Hippocampal formation (tissue), 2 donors: ENCODE measurements at regions not wholly inside any gene's neighbourhood (a gene's known extent, or its start where the extent isn't known, plus 50 kb on each side); places are given as distances from the start of the nearest gene placed in this dataset.
"Not testable (repeated sequence)": the region's sequence is repeated elsewhere in the genome, so short reads cannot be mapped to it uniquely, and the experiment has no call there.

Experiments used
- DNase-seq, 2 donors: peaks; one replicate each; lab custom pipeline; 2025; lab: John Stamatoyannopoulos, UW

DNA sequence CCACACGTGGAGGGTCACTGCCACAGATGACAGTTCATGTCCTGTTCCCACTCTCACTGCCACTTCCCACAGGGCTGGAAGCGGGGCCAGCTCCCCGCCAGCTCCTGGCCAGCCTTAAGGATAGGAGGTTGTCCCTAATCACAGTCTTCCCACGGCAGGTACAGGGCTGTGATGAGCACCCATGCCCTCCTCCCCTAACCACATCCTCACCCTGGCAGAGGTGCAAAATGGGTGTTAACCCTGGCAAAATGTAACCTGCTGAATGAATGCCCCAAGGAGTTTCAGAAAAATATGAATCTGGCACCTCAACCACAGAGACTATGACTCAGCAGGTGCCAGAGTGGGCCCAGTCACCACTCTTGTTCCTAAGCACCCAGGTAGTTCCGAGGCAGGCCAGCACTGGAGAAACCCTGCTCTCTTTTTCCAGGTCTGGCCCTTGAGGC, 185.1 kb upstream of the TPM1 start:
- DNase-seq: no peak

GRCh38 chr15:62858343-62858742, 184.2 kb upstream of the TPM1 start:
- DNase-seq: no peak

- no peak for DNase-seq
Observed at GRCh38 chr15:62862717-62863116, 179.8 kb upstream of the TPM1 start.

DNA sequence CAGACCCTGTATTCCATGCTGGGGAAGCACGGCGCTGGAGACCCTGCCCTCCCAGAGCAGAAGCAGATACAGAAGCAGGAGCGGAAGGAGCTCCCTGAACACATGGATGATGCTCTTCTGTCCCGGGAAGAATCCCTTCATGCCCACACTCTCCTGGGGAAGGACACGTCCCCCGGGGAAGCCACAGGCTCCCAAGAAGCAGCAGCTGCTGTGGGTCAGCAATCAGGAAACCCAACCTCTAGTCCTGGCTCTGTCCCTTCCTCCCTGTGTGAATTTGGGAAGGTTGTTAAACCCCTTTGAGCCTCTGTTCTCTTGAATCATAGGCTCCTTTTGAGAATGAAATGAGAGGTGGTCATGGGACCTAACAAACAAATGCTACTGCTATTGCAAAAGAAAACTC, 176.2 kb upstream of the TPM1 start:
- DNase-seq: no peak

DNA sequence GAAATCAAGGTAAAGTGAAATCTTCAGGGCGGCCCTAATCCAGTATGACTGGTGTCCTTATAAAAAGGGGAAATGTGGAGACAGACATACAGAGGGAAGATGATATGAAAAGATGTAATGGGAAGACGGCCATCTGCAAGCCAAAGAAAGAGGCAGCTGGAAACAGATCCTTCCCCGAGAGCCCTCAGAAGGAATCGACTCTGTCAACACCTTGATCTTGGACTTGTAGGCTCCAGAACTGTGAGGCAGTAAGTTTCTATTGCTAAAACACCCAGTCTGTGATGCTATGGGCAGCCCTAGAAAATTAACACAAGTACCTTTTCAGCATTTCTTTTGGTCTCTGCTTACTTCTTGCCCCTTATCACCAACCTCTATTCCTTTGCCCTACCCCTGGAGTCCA, 174.7 kb upstream of the TPM1 start:
- no peak for DNase-seq

- no peak for DNase-seq
Observed at GRCh38 chr15:62868507-62868906, 174.0 kb upstream of the TPM1 start.

- DNase-seq: no peak
Observed at GRCh38 chr15:62869116-62869515, 173.4 kb upstream of the TPM1 start.

- DNase-seq: no peak
Observed at GRCh38 chr15:62870216-62870615, 172.3 kb upstream of the TPM1 start.

GRCh38 chr15:62870701-62871100, 171.8 kb upstream of the TPM1 start:
- not testable (repeated sequence) for DNase-seq

DNA sequence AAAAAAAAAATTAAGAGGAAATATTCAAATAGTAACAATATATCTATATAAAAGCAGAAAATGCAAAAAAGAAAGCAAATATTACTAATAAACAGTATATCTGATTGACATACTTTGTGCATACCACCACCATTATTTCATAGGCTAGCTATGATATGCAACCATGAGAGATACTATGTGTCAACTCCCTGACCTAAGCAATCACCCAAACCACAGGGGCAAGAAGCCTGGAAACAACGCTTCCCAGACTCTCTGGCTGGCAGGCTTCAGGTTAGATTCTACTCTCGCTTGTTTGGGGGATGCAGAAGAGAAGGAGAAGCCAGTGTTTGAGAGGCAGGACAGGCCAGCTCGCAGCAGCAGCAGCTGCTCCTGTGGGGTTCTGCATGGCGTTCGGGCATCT, 169.3 kb upstream of the TPM1 start:
- no peak for DNase-seq

GRCh38 chr15:62874064-62874463, 168.5 kb upstream of the TPM1 start:
- DNase-seq: no peak

- DNase-seq: no peak
Observed at GRCh38 chr15:62874959-62875625, 167.5 kb upstream of the TPM1 start.

- no peak for DNase-seq
Observed at GRCh38 chr15:62875626-62876021, 166.9 kb upstream of the TPM1 start.

DNA sequence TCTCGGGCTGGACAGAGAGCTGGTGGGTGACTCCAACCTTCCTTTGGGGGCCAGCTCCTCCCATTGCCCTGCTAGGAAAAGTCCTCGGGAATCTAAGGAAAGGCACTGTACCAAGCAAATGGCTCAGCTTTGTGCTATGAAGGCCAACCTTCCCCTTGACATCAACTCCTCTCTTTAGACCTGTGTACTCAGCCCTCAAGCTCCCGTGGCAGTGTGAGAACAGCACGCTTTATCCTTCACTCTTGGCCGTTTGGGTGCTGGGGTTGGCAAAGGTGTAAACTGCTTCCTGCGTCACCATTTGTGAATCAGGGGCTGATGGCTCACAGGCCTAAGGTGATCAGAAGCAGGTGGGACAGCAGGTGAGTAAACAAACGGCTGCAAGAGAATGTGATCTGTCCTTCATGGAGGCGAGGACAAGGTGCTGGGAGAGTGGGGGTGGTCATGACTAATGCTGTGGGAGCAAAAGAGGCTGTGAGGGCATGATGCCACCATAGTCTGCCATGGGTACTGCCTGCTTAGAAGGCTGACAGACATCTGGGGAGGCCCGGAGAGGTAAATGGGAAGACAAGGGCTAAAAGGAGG, 165.2 kb upstream of the TPM1 start:
- no peak for DNase-seq

- no peak for DNase-seq
Observed at GRCh38 chr15:62878070-62878469, 164.5 kb upstream of the TPM1 start.

DNA sequence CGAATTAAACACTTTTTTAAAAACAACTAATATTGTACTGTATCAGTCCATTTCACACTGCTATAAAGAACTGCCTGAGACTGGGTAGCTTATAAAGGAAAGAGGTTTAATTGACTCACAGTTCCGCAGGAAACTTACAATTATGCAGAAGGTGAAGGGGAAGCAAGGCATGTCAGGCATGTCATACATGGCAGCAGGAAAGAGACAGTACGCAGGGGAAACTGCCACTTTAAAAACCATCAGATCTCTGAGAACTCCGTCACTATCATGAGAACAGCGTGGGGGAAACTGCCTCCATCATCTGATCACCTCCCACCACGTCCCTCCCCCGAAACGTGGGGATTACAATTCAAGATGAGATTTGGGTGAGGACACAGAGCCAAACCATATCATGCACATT, 162.8 kb upstream of the TPM1 start:
- no peak for DNase-seq

- no peak for DNase-seq
Observed at GRCh38 chr15:62880278-62880677, 162.3 kb upstream of the TPM1 start.

GRCh38 chr15:62881056-62881455, 161.5 kb upstream of the TPM1 start:
- DNase-seq: no peak

- DNase-seq: no peak
Observed at GRCh38 chr15:62883938-62884479, 158.5 kb upstream of the TPM1 start.

DNA sequence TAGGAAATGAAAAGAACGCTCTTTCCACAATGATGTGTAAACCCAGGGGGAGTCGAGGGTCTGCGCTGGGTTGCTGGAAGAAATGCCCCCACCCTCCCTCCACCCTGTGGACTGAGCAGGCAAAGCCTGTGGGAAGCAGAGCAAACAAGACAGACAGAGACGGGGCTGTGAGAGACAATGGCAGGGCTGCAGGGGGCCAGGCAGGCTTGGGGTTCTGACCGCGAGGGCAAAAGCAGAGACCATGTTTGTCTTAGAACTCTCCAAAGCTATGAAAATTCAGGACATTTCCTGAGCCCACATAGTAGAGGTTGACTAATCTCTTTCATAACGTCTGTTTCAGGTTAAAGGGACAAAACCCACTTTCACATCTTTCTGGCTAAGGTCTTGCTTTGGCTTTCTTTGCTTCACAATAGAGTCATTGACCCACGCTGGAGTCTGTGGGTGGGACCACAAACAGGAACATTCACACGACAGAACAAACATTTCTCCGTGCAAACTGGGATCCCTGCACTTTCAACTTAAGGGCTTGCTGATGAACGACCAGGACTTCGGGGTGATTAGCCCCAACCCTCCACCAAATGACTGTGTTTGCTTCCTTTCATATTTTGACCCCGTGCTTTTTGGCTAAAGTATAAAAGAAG, 156.0 kb upstream of the TPM1 start:
- peak in 1 of 2 donors; percentile 2 for DNase-seq

GRCh38 chr15:62887113-62887570, 155.4 kb upstream of the TPM1 start:
- DNase-seq: no peak

DNA sequence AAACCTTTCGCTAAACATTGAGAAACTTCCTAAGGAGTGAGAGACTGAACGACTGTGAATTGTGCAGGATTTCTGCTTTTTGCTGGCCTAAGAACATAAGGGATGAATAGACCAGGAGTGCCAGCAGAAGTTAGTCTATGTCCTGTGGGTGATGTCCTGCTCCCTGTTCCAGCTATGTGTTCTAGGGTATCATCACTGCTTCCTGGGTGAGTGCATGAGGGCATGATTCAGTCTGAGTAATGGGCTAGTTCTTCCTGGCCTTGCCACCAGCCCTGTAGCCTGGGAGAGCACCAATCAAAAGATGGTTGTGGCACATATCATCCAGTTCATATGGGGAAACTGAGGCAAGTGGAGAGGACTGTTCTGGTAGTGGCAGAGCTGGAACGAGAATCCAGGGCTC, 153.9 kb upstream of the TPM1 start:
- no peak for DNase-seq

DNA sequence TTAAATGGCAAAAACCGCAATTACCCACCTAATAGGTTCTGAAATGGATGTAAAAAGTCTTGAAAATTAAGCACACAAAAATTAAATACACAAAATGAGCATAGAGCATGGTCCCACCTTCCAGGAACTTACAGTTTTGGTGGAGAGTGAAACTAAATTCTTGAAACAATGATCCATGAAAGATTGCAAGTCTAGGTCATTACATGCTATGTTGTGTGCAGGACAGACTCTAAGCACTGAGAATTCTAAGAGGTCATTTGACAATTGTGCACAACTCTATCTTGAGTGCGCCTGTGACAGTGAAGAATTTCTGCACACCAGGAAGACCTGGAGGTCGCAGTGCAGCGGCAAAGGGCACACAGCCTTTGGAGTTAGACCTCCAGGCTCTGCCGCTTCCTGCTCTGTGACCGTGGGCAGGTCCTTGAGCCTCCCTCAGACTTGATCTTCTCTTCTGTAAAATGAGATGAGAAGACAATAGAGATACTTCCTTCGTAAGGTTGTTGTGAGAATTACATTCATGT, 153.3 kb upstream of the TPM1 start:
- DNase-seq: no peak
